H1 (cell line): ENCODE measurements at regions not wholly inside any gene's neighbourhood (a gene's known extent, or its start where the extent isn't known, plus 50 kb on each side); places are given as distances from the start of the nearest gene placed in this dataset.

ENCODE experiments used
- EP300 ChIP-seq, 2 experiments: IDR thresholded peaks; 1 replicate in 1 of 2; 2 replicates in 1 of 2; pipeline ENCODE4 v1.6.1; 2011 to 2012; ENCODE audit warnings: low read depth in 2 of 2, low read length in 2 of 2, mild to moderate bottlenecking in 2 of 2, borderline replicate concordance in 1 of 2, inconsistent platforms in 1 of 2, moderate library complexity in 1 of 2
- FOSL1 ChIP-seq: IDR thresholded peaks from 2 replicates; pipeline ENCODE4 v1.6.1; 2011; ENCODE audit warnings: mild to moderate bottlenecking, low read depth, low read length, moderate library complexity; ENCODE audit not compliant: insufficient read depth
- TF ChIP-seq, protein P1 (sequence below), 3 experiments: IDR thresholded peaks; 1 replicate in 2 of 3; 2 replicates in 1 of 3; pipeline versions ENCODE4 v1.5.1 to v1.6.1; 2011; ENCODE audit warnings: low read length in 3 of 3, mild to moderate bottlenecking in 3 of 3, inconsistent platforms in 2 of 3, low read depth in 1 of 3, moderate library complexity in 1 of 3; ENCODE audit not compliant: insufficient read depth in 1 of 3; ENCODE audit errors: control extremely low read depth in 1 of 3

DNA sequence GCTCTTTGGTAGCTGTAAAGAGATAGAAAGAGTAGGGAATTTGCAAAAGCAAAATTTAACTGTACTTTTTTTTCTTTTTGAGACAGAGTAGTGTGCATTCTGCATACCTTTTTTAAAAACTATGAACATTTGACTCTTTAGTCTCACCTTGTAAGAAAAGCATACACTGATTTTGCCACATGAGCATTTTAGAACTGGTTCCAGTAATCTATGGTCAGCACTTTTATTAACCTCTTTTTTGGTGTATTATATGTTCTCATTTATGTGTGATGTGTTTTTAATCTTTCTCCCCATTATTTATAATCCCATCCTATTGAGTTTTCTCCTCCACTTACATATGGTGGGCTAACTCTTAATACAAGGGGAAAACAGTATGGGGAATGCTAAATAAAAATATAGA, 1111.4 kb downstream of the FLRT2 start:
- TF ChIP-seq, protein P1, sequence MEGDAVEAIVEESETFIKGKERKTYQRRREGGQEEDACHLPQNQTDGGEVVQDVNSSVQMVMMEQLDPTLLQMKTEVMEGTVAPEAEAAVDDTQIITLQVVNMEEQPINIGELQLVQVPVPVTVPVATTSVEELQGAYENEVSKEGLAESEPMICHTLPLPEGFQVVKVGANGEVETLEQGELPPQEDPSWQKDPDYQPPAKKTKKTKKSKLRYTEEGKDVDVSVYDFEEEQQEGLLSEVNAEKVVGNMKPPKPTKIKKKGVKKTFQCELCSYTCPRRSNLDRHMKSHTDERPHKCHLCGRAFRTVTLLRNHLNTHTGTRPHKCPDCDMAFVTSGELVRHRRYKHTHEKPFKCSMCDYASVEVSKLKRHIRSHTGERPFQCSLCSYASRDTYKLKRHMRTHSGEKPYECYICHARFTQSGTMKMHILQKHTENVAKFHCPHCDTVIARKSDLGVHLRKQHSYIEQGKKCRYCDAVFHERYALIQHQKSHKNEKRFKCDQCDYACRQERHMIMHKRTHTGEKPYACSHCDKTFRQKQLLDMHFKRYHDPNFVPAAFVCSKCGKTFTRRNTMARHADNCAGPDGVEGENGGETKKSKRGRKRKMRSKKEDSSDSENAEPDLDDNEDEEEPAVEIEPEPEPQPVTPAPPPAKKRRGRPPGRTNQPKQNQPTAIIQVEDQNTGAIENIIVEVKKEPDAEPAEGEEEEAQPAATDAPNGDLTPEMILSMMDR (IDR thresholded peaks at IDR 0.05; ENCODE audit: control extremely low read depth in 1 of 3, insufficient read depth in 1 of 3, low read depth in 1 of 3, low read length in 3 of 3) = no peak
- TF ChIP-seq FOSL1 = no peak
- TF ChIP-seq EP300 (IDR thresholded peaks at IDR 0.05; ENCODE audit: borderline replicate concordance in 1 of 2, low read depth in 2 of 2, low read length in 2 of 2) = no peak
